ENCODE measurements at regions not wholly inside any gene's neighbourhood (a gene's known extent, or its start where the extent isn't known, plus 50 kb on each side); places are given as distances from the start of the nearest gene placed in this dataset.

DNA sequence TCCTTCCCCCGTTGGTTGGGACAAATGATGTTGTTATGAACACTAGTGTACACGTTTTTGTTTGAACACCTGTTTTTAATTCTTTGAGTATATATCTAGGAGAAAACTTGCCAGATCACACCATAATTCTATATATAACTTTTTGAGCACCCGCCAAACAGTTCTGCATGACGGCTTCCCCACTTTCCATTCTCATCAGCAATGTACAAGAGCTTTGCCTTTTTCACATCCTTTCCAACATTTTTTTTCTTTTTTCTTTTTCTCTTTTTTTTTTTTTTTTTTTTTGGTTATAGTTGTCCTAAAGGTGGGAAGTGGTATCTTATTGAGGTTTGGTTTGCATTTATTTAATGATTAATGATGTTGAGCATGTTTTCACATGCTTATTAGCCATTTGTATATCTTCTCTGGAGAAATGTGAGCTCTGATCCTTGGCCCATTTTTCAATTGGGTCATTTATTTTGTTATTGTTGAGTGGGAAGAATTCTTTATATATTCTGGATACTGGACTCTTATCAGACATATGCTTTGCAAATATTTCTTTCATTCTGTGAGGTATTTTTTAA lies 86.9 kb upstream of the ZC3H15 start:
- H3K4me3 ChIP-seq (ENCODE audit: control insufficient read depth, low read depth, low read length): no peak overlapping the region
- no peak for DNase-seq (ENCODE audit: low read depth)
- TF ChIP-seq, protein P1, sequence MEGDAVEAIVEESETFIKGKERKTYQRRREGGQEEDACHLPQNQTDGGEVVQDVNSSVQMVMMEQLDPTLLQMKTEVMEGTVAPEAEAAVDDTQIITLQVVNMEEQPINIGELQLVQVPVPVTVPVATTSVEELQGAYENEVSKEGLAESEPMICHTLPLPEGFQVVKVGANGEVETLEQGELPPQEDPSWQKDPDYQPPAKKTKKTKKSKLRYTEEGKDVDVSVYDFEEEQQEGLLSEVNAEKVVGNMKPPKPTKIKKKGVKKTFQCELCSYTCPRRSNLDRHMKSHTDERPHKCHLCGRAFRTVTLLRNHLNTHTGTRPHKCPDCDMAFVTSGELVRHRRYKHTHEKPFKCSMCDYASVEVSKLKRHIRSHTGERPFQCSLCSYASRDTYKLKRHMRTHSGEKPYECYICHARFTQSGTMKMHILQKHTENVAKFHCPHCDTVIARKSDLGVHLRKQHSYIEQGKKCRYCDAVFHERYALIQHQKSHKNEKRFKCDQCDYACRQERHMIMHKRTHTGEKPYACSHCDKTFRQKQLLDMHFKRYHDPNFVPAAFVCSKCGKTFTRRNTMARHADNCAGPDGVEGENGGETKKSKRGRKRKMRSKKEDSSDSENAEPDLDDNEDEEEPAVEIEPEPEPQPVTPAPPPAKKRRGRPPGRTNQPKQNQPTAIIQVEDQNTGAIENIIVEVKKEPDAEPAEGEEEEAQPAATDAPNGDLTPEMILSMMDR (conservative IDR thresholded peaks at IDR 0.05; ENCODE audit: control insufficient read depth, insufficient read depth, low read depth, low read length): no peak

DNA sequence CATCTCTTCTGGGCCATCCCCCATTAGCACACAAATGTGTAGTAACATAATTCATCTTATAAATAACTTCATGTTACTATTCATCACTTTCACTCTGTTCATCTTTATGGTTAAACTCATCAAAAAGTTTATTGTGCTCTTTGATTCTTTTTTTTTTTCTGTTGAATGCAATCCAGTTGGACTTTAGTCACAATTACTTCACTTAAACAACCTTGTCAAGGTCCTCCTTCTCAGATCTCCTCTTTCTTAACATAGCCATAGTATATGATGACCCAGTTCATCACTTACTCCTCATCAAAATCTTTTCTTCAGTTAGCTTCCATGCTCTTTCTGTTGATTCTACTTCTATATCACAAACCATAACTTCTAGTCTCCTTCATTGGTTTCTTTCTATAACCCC lies 80.2 kb upstream of the ZC3H15 start:
- H3K4me3 ChIP-seq (ENCODE audit: control insufficient read depth, low read depth, low read length): no peak overlapping the region
- TF ChIP-seq, protein P1 (conservative IDR thresholded peaks at IDR 0.05; ENCODE audit: control insufficient read depth, insufficient read depth, low read depth, low read length): no peak
- DNase-seq (ENCODE audit: low read depth): no peak

DNA sequence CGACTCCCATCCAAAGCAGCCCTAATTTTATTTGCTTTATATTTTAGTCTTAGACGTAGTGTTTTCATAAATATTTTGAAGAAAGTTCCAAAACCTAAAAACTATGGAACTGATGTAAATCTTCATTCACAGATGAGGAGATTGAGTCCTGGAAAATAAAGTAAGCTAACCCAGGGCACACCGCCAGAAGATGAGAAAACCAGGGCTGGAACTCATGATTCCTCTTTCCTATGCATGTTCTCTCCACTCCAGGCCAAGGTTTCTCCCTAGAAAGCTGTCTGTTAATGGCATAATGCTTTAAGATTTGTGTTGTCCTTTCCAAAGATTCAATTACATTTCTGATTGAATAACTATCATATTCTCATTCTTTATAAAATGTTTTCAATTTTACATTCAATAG lies 78.4 kb upstream of the ZC3H15 start:
- no peak for DNase-seq (ENCODE audit: low read depth)
- H3K4me3 ChIP-seq (ENCODE audit: control insufficient read depth, low read depth, low read length): no peak overlapping the region
- TF ChIP-seq, protein P1 (conservative IDR thresholded peaks at IDR 0.05; ENCODE audit: control insufficient read depth, insufficient read depth, low read depth, low read length): no peak

DNA sequence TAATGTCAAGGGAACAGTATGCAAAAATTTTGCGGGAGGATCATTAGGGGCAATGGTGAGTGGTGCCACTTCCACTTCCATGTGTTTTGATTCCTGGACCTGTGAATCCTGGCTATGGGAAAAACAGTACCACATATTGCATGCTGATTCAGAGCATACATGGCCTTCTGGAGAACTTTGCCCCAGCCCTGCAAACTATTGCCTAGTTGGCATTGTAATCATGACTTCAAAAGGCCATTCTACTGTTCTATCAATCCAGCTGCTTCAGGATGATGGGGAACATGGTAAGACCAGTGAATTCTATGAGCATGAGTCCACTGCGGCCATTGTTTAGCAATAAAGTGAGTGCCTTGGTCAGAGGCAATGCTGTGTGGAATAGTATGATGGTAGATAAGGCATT lies 75.3 kb upstream of the ZC3H15 start:
- DNase-seq (ENCODE audit: low read depth): no peak
- TF ChIP-seq, protein P1 (conservative IDR thresholded peaks at IDR 0.05; ENCODE audit: control insufficient read depth, insufficient read depth, low read depth, low read length): no peak

DNA sequence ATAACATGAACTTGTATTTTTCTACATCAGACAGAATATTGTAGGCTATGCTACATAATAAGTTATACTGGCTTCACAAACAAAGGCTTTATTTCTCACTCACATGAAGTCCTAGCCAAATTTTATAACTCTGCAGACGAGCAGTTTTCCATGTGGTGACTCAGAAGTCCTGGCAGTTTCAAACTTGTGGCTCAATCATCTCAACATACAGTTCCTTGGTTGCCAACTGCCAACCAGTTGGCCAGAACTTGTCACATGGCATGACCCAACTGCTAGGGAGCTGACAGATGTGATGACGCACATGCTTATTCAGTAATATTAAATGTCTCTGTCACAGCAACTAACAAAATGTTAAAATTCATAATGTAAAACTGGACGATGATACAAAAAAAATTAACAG lies 63.8 kb upstream of the ZC3H15 start:
- peak; percentile 99 for DNase-seq (ENCODE audit: low read depth)
- no peak overlapping the region for H3K4me3 ChIP-seq (ENCODE audit: control insufficient read depth, low read depth, low read length)
- TF ChIP-seq, protein P1 (conservative IDR thresholded peaks at IDR 0.05; ENCODE audit: control insufficient read depth, insufficient read depth, low read depth, low read length): no peak

More for the DNA sequence above, 75.3 kb upstream of the ZC3H15 start:
- no peak overlapping the region for H3K4me3 ChIP-seq (ENCODE audit: control insufficient read depth, low read depth, low read length)

DNA sequence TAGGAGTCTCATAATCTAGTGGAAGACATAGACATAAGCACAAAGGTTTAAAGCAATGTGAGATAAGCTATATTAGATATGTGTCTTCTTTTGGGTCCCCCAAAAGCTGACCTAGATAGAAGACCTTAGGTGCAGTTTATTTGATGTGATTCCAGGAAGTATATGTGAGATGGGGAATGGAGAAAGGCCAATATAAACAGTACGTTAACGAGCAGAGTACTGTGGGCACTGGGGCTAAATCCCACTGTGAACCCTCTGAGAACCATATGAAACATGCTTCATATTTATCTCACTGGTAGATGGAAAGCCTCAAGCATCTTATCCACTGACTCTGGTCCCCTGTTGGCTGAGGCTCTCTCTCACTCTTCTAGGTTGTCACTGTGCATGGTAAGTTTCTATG lies 62.6 kb upstream of the ZC3H15 start:
- TF ChIP-seq, protein P1 (conservative IDR thresholded peaks at IDR 0.05; ENCODE audit: control insufficient read depth, insufficient read depth, low read depth, low read length): no peak
- no peak for DNase-seq (ENCODE audit: low read depth)
- no peak overlapping the region for H3K4me3 ChIP-seq (ENCODE audit: control insufficient read depth, low read depth, low read length)

DNA sequence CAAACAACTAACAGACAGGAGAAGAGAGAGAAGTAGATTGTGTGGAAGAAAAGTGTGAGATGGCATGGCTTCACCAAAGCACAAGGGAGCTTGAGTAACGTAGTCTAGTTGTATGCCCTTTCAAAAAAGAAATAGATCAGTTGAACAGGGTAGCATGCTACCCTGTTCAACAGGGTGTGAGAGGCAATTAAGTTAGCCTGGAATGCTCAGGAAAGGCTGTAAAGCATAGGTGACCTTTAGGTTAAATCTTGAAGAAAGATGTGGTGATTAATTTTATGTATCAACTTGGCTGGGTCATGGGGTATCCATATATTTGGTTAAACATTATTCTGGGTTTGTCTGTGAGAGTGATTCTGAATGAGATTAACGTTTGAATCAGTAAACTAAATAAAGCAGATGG lies 61.8 kb upstream of the ZC3H15 start:
- no peak for DNase-seq (ENCODE audit: low read depth)
- H3K4me3 ChIP-seq (ENCODE audit: control insufficient read depth, low read depth, low read length): no peak overlapping the region
- TF ChIP-seq, protein P1 (conservative IDR thresholded peaks at IDR 0.05; ENCODE audit: control insufficient read depth, insufficient read depth, low read depth, low read length): no peak
